Right lobe of liver (tissue), 6 donors: ENCODE measurements at regions not wholly inside any gene's neighbourhood (a gene's known extent, or its start where the extent isn't known, plus 50 kb on each side); places are given as distances from the start of the nearest gene placed in this dataset.

Experiments
- ATAC-seq, 4 donors: fragments of 200-7000 bp; cut with Tn5 transposase; one replicate each; pipeline ENCODE4 v1.9.1; 2020; ENCODE audit warnings: mild to moderate bottlenecking in 4 of 4, moderate library complexity in 4 of 4
- DNase-seq, 3 donors: peaks; one replicate each; pipeline ENCODE4 v3.0.0-alpha.2; 2020
- H3K27ac ChIP-seq, 3 donors: fragments of 200-600 bp; one replicate each; pipeline ENCODE4 v1.8.0; 2022
- H3K27me3 ChIP-seq, 2 donors: fragments of 200-600 bp; one replicate each; pipeline ENCODE4 v1.8.0; 2022
- H3K36me3 ChIP-seq, 4 donors: fragments of 200-600 bp; sonication (generic) in 1 of 4; one replicate each; pipeline versions ENCODE4 v1.5.1 to v1.8.0; 2017 to 2022; ENCODE audit warnings: control low read depth in 1 of 4
- H3K4me1 ChIP-seq, 4 donors: fragments of 200-600 bp; sonication (generic) in 1 of 4; one replicate each; pipeline versions ENCODE4 v1.5.1 to v1.8.0; 2017 to 2022; ENCODE audit warnings: control low read depth in 1 of 4
- H3K4me3 ChIP-seq, 3 donors: fragments of 200-600 bp; one replicate each; pipeline ENCODE4 v1.8.0; 2022
- H3K9me3 ChIP-seq, 4 donors: fragments of 200-600 bp; sonication (generic) in 1 of 4; one replicate each; pipeline versions ENCODE4 v1.5.1 to v1.8.0; 2017 to 2022; ENCODE audit warnings: control low read depth in 1 of 4
- CTCF ChIP-seq, 4 donors: fragments of 200-600 bp in 3 of 4; fragments of 450-650 bp in 1 of 4; IDR thresholded peaks; one replicate each; pipeline versions ENCODE4 v1.5.1 to v1.8.0; 2016 to 2022; ENCODE audit warnings: antibody characterized with exemption in 4 of 4, mild to moderate bottlenecking in 2 of 4
- POLR2A ChIP-seq: fragments of 450-650 bp; IDR thresholded peaks from one replicate; pipeline ENCODE4 v1.6.1; 2017; ENCODE audit warnings: antibody characterized with exemption, mild to moderate bottlenecking
- WGBS: methylation state at CpG from one replicate; pipeline ENCODE4 v1.1.6; 2018; ENCODE audit warnings: low coverage, low lambda C conversion rate; ENCODE audit not compliant: insufficient coverage; ENCODE audit errors: missing lambda C conversion rate; 5-methylcytosine and 5-hydroxymethylcytosine counted together
- intact Hi-C, 2 donors: fragments of 100-400 bp; cut with DNase I; formaldehyde crosslinking; loops; one replicate each; pipeline versions ENCODE4 v1.11.2 to v1.14.1; 2022
- donor health status: DM: no; HTN: yes; CAD: no.
- donor health status: DM: no; HTN: no; CAD: no.
- donor health status: DM: no; HTN: no; CAD: no.
- donor health status: DM: no; HTN: yes; CAD: no.
- donor health status: DM: no; HTN: yes; CAD: no.

DNA sequence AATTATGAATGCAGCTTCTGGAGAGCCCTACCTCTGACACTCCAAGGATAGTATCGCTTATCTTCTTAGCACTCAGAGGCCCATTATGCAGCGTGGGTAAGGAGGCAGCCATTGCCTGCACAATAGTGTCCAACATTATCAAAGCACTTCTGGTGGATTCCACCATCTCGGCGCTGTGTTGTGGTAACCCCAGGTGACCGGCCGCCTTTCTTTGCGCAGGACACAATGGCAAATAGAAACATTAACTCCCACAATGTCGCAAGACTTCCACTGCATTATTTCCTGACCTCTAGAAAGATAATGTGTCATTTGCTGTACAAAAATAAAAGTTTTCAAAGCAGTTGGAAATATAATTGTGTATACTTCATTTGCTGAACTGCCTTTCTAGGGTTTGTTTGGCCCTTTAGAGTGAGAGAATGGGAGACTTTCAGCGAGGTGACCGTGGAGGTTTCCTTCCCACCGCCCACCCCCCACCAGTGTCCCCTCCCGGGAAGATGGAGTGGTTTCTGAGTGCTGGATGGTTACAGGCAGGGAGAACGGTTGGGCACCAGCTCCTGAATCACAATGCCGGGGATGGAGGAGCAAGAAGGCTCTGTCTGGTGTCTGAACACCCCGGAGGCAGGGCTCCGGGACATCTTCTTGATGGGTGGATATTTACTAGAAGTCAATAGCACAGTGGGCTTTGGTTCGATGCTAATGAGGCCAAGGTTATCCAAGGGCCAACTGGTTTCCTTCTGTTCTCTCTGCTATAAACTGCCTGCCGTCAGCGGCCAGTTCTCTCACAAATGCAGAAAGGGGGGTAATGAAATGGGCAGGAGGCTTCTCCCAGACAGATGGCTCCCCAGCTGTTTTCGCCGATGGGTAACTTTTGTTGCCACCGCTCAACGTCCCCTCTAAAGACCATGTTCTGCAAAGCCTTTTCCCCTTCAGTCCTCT is 215.4 kb upstream of the PROX1 start:
- no peak for TF ChIP-seq POLR2A
- no peak for TF ChIP-seq CTCF (IDR thresholded peaks at IDR 0.05)
- no peaks in the 10 kb centered on the region for H3K27me3 ChIP-seq
- ATAC-seq (peak in 3 of 4 donors; percentile 52 to 71 (median 53)), DNase-seq (no peak)
- H3K27ac ChIP-seq, result no peak overlapping the region
- H3K9me3 ChIP-seq, result no peaks in the 10 kb centered on the region
- H3K4me1 ChIP-seq, result no peaks in the 10 kb centered on the region
- 71% methylated on average over 17 of the region's 23 CpGs for WGBS
- intact Hi-C loops, result no loop called here
- no peaks in the 10 kb centered on the region for H3K36me3 ChIP-seq
- H3K4me3 ChIP-seq, result no peak overlapping the region

DNA sequence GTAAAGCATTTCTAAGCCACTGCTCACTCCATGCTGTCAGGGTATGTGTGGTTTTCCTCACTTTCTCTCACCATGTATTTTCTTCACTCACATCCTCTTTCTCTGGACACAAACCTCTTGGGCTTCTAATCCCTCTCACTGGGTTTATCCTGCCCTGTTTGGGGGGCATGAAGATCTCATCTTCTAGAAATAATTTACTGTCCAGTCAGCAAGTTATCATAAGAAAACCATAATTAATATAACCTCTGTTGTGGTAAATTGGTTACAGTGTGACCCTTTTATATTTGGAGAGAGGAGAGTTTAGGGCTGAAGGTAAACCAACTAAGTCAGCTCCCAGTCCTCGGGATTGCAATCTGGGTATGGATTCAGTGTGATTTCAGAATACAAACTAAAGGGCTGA is 213.8 kb upstream of the PROX1 start:
- TF ChIP-seq CTCF (IDR thresholded peaks at IDR 0.05) (no peak), POLR2A (no peak)
- no peaks in the 10 kb centered on the region for H3K36me3 ChIP-seq
- intact Hi-C loops, result no loop called here
- H3K4me3 ChIP-seq, result no peak overlapping the region
- DNase-seq, result no peak
- H3K27ac ChIP-seq, result no peak overlapping the region
- no peaks in the 10 kb centered on the region for H3K9me3 ChIP-seq
- no peak for ATAC-seq
- 67% methylated on average over 1 of the region's 1 CpG for WGBS
- H3K4me1 ChIP-seq, result peaks cover 0 to 6% (median 2%) of the 10 kb centered on the region in 4 donors
- no peaks in the 10 kb centered on the region for H3K27me3 ChIP-seq

GRCh38 chr1:213776969-213777368 is 210.8 kb upstream of the PROX1 start:
- H3K4me3 ChIP-seq, result no peak overlapping the region
- intact Hi-C loops, result no loop called here
- no peak for DNase-seq
- WGBS, result 86% methylated on average over 5 of the region's 5 CpGs
- H3K27ac ChIP-seq, result no peak overlapping the region
- no peaks in the 10 kb centered on the region for H3K27me3 ChIP-seq
- H3K36me3 ChIP-seq, result no peaks in the 10 kb centered on the region
- peaks cover 0 to 6% (median 2%) of the 10 kb centered on the region in 4 donors for H3K4me1 ChIP-seq
- no peaks in the 10 kb centered on the region for H3K9me3 ChIP-seq
- ATAC-seq, result no peak
- TF ChIP-seq CTCF (IDR thresholded peaks at IDR 0.05) (no peak), POLR2A (no peak)

DNA sequence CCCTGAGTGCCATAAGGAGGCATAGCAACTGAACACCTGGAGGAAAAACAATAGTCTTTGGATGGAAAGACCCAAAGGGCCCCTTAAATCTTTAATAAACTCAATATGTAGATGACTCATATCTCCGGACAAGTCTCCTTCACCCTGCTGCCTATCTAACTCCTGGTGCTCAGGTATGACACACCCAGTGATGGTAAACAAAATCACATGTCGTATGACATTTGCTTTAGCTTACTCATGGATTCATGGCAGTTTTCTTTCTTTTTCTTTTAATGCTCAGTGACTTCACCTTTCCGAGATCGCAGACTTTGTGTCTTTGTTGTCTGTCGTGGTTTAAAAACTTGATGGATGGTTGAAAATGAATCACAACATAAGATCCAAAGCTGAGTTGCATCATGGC is 208.5 kb upstream of the PROX1 start:
- no peak for DNase-seq
- intact Hi-C loops, result no loop called here

More for the DNA sequence above, 208.5 kb upstream of the PROX1 start:
- TF ChIP-seq POLR2A, result no peak
- no peak for TF ChIP-seq CTCF (IDR thresholded peaks at IDR 0.05)
- no peak overlapping the region for H3K4me3 ChIP-seq
- no peaks in the 10 kb centered on the region for H3K9me3 ChIP-seq
- ATAC-seq, result no peak
- 94% methylated on average over 4 of the region's 5 CpGs for WGBS
- no peak overlapping the region for H3K27ac ChIP-seq
- H3K27me3 ChIP-seq, result no peaks in the 10 kb centered on the region
- no peaks in the 10 kb centered on the region for H3K36me3 ChIP-seq
- peaks cover 0 to 6% (median 2%) of the 10 kb centered on the region in 4 donors for H3K4me1 ChIP-seq
